ENCODE measurements at regions not wholly inside any gene's neighbourhood (a gene's known extent, or its start where the extent isn't known, plus 50 kb on each side); places are given as distances from the start of the nearest gene placed in this dataset.

- Histone ChIP-seq H3K9ac (ENCODE audit: low read length) (peak overlapping the region; percentile 66), H2AFZ (ENCODE audit: low read length) (peak overlapping the region; percentile 73), H3K9me2 (replicated peaks; ENCODE audit: insufficient read depth, low read length) (no peaks in the 10 kb centered on the region), H3K27ac (ENCODE audit: low read length) (peak overlapping the region; percentile 98), H3K9me3 (replicated peaks; ENCODE audit: insufficient read depth, low read length) (no peaks in the 10 kb centered on the region), H3F3A (ENCODE audit: insufficient read depth, low read length) (peaks cover 30% of the 10 kb centered on the region), H3K4me2 (ENCODE audit: low read depth, low read length) (peak overlapping the region; percentile 90), H3K4me1 (ENCODE audit: low read length) (peaks cover 65% of the 10 kb centered on the region), H3K4me3 (ENCODE audit: low read length) (peak overlapping the region; percentile 48), H3K36me3 (replicated peaks; ENCODE audit: insufficient read depth, low read length) (no peaks in the 10 kb centered on the region), H3K79me2 (ENCODE audit: low read length) (no peaks in the 10 kb centered on the region), H3K27me3 (replicated peaks; ENCODE audit: insufficient read depth, low read length) (no peaks in the 10 kb centered on the region), H4K20me1 (ENCODE audit: insufficient read depth, low read length) (no peaks in the 10 kb centered on the region)
- peak; percentile 18 for DNase-seq
- TF ChIP-seq EZH2phosphoT487 (IDR thresholded peaks at IDR 0.05; ENCODE audit: low read length) (no peak), EZH2 (optimal IDR thresholded peaks at IDR 0.05; ENCODE audit: low read depth, low read length) (no peak), CTCF (IDR thresholded peaks at IDR 0.05; ENCODE audit: low read length) (no peak)
Measured at GRCh38 chr2:64273524-64274398, 129.5 kb upstream of the PELI1 start.

- no peaks in the 10 kb centered on the region for H3K9me3 ChIP-seq (replicated peaks; ENCODE audit: insufficient read depth, low read length)
- TF ChIP-seq EZH2phosphoT487 (IDR thresholded peaks at IDR 0.05; ENCODE audit: low read length) = no peak
- no peak for TF ChIP-seq EZH2 (optimal IDR thresholded peaks at IDR 0.05; ENCODE audit: low read depth, low read length)
- TF ChIP-seq CTCF (IDR thresholded peaks at IDR 0.05; ENCODE audit: low read length) = no peak
- no peaks in the 10 kb centered on the region for H4K20me1 ChIP-seq (ENCODE audit: insufficient read depth, low read length)
- peaks cover 30% of the 10 kb centered on the region for H3F3A ChIP-seq (ENCODE audit: insufficient read depth, low read length)
- no peaks in the 10 kb centered on the region for H3K9me2 ChIP-seq (replicated peaks; ENCODE audit: insufficient read depth, low read length)
- peak overlapping the region; percentile 48; the same call in 1 of the 2 replicates for H3K4me3 ChIP-seq (ENCODE audit: low read length)
- peak overlapping the region; percentile 73 for H2AFZ ChIP-seq (ENCODE audit: low read length)
- no peak for DNase-seq
- H3K4me1 ChIP-seq (ENCODE audit: low read length) = peaks cover 65% of the 10 kb centered on the region
- peak overlapping the region; percentile 90 for H3K4me2 ChIP-seq (ENCODE audit: low read depth, low read length)
- H3K79me2 ChIP-seq (ENCODE audit: low read length) = no peaks in the 10 kb centered on the region
- peak overlapping the region; percentile 66 for H3K9ac ChIP-seq (ENCODE audit: low read length)
- H3K27ac ChIP-seq (ENCODE audit: low read length) = peak overlapping the region; percentile 98
- H3K27me3 ChIP-seq (replicated peaks; ENCODE audit: insufficient read depth, low read length) = no peaks in the 10 kb centered on the region
- H3K36me3 ChIP-seq (replicated peaks; ENCODE audit: insufficient read depth, low read length) = no peaks in the 10 kb centered on the region
Measured at GRCh38 chr2:64274399-64275173, 130.4 kb upstream of the PELI1 start.

GRCh38 chr2:64275174-64275466, 130.9 kb upstream of the PELI1 start:
- H3K27ac ChIP-seq (ENCODE audit: low read length) = peak overlapping the region; percentile 98; the same call in 1 of the 2 replicates
- peaks cover 63% of the 10 kb centered on the region for H3K4me1 ChIP-seq (ENCODE audit: low read length)
- no peak for DNase-seq
- H3F3A ChIP-seq (ENCODE audit: insufficient read depth, low read length) = peaks cover 30% of the 10 kb centered on the region
- TF ChIP-seq CTCF (IDR thresholded peaks at IDR 0.05; ENCODE audit: low read length) (no peak), EZH2 (optimal IDR thresholded peaks at IDR 0.05; ENCODE audit: low read depth, low read length) (no peak), EZH2phosphoT487 (IDR thresholded peaks at IDR 0.05; ENCODE audit: low read length) (no peak)
- H3K9me3 ChIP-seq (replicated peaks; ENCODE audit: insufficient read depth, low read length) = no peaks in the 10 kb centered on the region
- H3K79me2 ChIP-seq (ENCODE audit: low read length) = no peaks in the 10 kb centered on the region
- no peaks in the 10 kb centered on the region for H3K27me3 ChIP-seq (replicated peaks; ENCODE audit: insufficient read depth, low read length)
- H3K4me3 ChIP-seq (ENCODE audit: low read length) = no peak overlapping the region
- H3K36me3 ChIP-seq (replicated peaks; ENCODE audit: insufficient read depth, low read length) = no peaks in the 10 kb centered on the region
- no peaks in the 10 kb centered on the region for H4K20me1 ChIP-seq (ENCODE audit: insufficient read depth, low read length)
- H3K9ac ChIP-seq (ENCODE audit: low read length) = no peak overlapping the region; the same call in 1 of the 2 replicates
- no peak overlapping the region for H2AFZ ChIP-seq (ENCODE audit: low read length)
- H3K9me2 ChIP-seq (replicated peaks; ENCODE audit: insufficient read depth, low read length) = no peaks in the 10 kb centered on the region
- H3K4me2 ChIP-seq (ENCODE audit: low read depth, low read length) = peak overlapping the region; percentile 23; the same call in 1 of the 2 replicates
